HG02642 (cell line): ENCODE measurements at regions not wholly inside any gene's neighbourhood (a gene's known extent, or its start where the extent isn't known, plus 50 kb on each side); places are given as distances from the start of the nearest gene placed in this dataset.
"Not testable (repeated sequence)": the region's sequence is repeated elsewhere in the genome, so short reads cannot be mapped to it uniquely, and the experiment has no call there.

Source experiments
- ATAC-seq: cut with Tn5 transposase; IDR thresholded peaks from one replicate; pipeline ENCODE4 v1.9.1; 2021; ENCODE audit warnings: mild to moderate bottlenecking; ENCODE audit not compliant: unreplicated experiment, poor library complexity

GRCh38 chr14:99023371-99023770 is 248.6 kb downstream of the BCL11B start:
- ATAC-seq, result no peak

- ATAC-seq, result no peak
Measured at GRCh38 chr14:99024926-99025325, 247.1 kb downstream of the BCL11B start.

GRCh38 chr14:99025418-99025817 is 246.6 kb downstream of the BCL11B start:
- ATAC-seq, result no peak

GRCh38 chr14:99026471-99026870 is 245.5 kb downstream of the BCL11B start:
- ATAC-seq, result no peak

- no peak for ATAC-seq
Measured at GRCh38 chr14:99028041-99028440, 244.0 kb downstream of the BCL11B start.

- ATAC-seq, result no peak
Measured at GRCh38 chr14:99028521-99028920, 243.5 kb downstream of the BCL11B start.

GRCh38 chr14:99029145-99029915 is 242.7 kb downstream of the BCL11B start:
- no peak for ATAC-seq

- ATAC-seq, result no peak
Measured at GRCh38 chr14:99029916-99030305, 242.1 kb downstream of the BCL11B start.

GRCh38 chr14:99030454-99030853 is 241.5 kb downstream of the BCL11B start:
- ATAC-seq, result no peak

- ATAC-seq, result no peak
Measured at GRCh38 chr14:99032759-99033158, 239.2 kb downstream of the BCL11B start.

- ATAC-seq, result no peak
Measured at GRCh38 chr14:99033951-99034350, 238.0 kb downstream of the BCL11B start.

GRCh38 chr14:99034711-99035171 is 237.3 kb downstream of the BCL11B start:
- no peak for ATAC-seq

GRCh38 chr14:99035268-99035667 is 236.7 kb downstream of the BCL11B start:
- ATAC-seq, result no peak

- no peak for ATAC-seq
Measured at GRCh38 chr14:99035712-99036610, 236.0 kb downstream of the BCL11B start.

- no peak for ATAC-seq
Measured at GRCh38 chr14:99036611-99037293, 235.2 kb downstream of the BCL11B start.

- not testable (repeated sequence) for ATAC-seq
Measured at GRCh38 chr14:99037326-99037725, 234.7 kb downstream of the BCL11B start.

- ATAC-seq, result no peak
Measured at GRCh38 chr14:99037777-99038430, 234.1 kb downstream of the BCL11B start.

GRCh38 chr14:99038431-99038820 is 233.6 kb downstream of the BCL11B start:
- ATAC-seq, result no peak

GRCh38 chr14:99039331-99040041 is 232.5 kb downstream of the BCL11B start:
- ATAC-seq, result no peak

GRCh38 chr14:99040052-99040451 is 231.9 kb downstream of the BCL11B start:
- no peak for ATAC-seq
